NCI-H446 (cell line): ENCODE measurements at regions not wholly inside any gene's neighbourhood (a gene's known extent, or its start where the extent isn't known, plus 50 kb on each side); places are given as distances from the start of the nearest gene placed in this dataset.

Experiments
- DNase-seq, 2 experiments: peaks; one replicate each; lab custom pipeline; 2025; lab: John Stamatoyannopoulos, UW

- no peak for DNase-seq
Measured at GRCh38 chr4:110278127-110278526, 79.7 kb upstream of the ELOVL6 start.

GRCh38 chr4:110275871-110276270, 77.5 kb upstream of the ELOVL6 start:
- no peak for DNase-seq

GRCh38 chr4:110271986-110272385, 73.6 kb upstream of the ELOVL6 start:
- no peak for DNase-seq

- DNase-seq, result no peak
Measured at GRCh38 chr4:110270492-110271197, 72.2 kb upstream of the ELOVL6 start.

GRCh38 chr4:110268790-110269189, 70.4 kb upstream of the ELOVL6 start:
- no peak for DNase-seq

- no peak for DNase-seq
Measured at GRCh38 chr4:110268352-110268751, 69.9 kb upstream of the ELOVL6 start.

GRCh38 chr4:110266136-110266535, 67.7 kb upstream of the ELOVL6 start:
- DNase-seq, result no peak

GRCh38 chr4:110265001-110265400, 66.6 kb upstream of the ELOVL6 start:
- DNase-seq, result no peak

GRCh38 chr4:110260299-110260698, 61.9 kb upstream of the ELOVL6 start:
- DNase-seq, result no peak

- no peak for DNase-seq
Measured at GRCh38 chr4:110250023-110250387, 51.6 kb upstream of the ELOVL6 start.

GRCh38 chr4:110248831-110249253, 50.4 kb upstream of the ELOVL6 start:
- no peak for DNase-seq
